Activated B cell treated with CpG ODN at 0.5 μM for 24 hours (primary cell): ENCODE measurements at regions not wholly inside any gene's neighbourhood (a gene's known extent, or its start where the extent isn't known, plus 50 kb on each side); places are given as distances from the start of the nearest gene placed in this dataset.

Experiments used
- ATAC-seq: fragments of 200-7000 bp; cut with Tn5 transposase; one replicate; pipeline ENCODE4 v1.10.0; 2021; ENCODE audit warnings: low read depth, mild to moderate bottlenecking, moderate library complexity
- CTCF ChIA-PET: fragments of 350-600 bp; sonication (Branson Sonifier 250); formaldehyde crosslinking; loops from one replicate; lab custom pipeline; 2021; ENCODE audit warnings: antibody characterized with exemption; lab: Charles Lee
- POLR2A ChIA-PET: fragments of 350-600 bp; sonication (Branson Sonifier 250); formaldehyde crosslinking; loops from one replicate; lab custom pipeline; 2021; ENCODE audit warnings: antibody characterized with exemption; lab: Charles Lee
- DNase-seq: peaks from one replicate; pipeline ENCODE4 v3.0.0; 2022
- H3K27ac Mint-ChIP-seq: one replicate; pipeline ENCODE4 v1.8.0; 2020; ENCODE audit warnings: mixed read lengths
- H3K27me3 Mint-ChIP-seq: one replicate; pipeline ENCODE4 v1.8.0; 2021; ENCODE audit warnings: mixed read lengths
- H3K36me3 Mint-ChIP-seq: one replicate; pipeline ENCODE4 v1.8.0; 2021; ENCODE audit warnings: low read depth, mixed read lengths
- H3K4me1 Mint-ChIP-seq: one replicate; pipeline ENCODE4 v1.8.0; 2021; ENCODE audit warnings: mixed read lengths
- H3K4me3 Mint-ChIP-seq: one replicate; pipeline ENCODE4 v1.8.0; 2020; ENCODE audit warnings: mild to moderate bottlenecking, mixed read lengths
- H3K9me3 Mint-ChIP-seq: one replicate; pipeline ENCODE4 v1.8.0; 2020; ENCODE audit warnings: mixed read lengths
- intact Hi-C: fragments of 100-400 bp; cut with micrococcal nuclease; formaldehyde crosslinking; loops from one replicate; pipeline ENCODE4 v1.15.1; 2024
- TF ChIP-seq, protein P1 (sequence below): fragments of 200-600 bp; IDR thresholded peaks from one replicate; pipeline ENCODE4 v1.8.0; 2022; ENCODE audit warnings: antibody characterized with exemption, mild to moderate bottlenecking

DNA sequence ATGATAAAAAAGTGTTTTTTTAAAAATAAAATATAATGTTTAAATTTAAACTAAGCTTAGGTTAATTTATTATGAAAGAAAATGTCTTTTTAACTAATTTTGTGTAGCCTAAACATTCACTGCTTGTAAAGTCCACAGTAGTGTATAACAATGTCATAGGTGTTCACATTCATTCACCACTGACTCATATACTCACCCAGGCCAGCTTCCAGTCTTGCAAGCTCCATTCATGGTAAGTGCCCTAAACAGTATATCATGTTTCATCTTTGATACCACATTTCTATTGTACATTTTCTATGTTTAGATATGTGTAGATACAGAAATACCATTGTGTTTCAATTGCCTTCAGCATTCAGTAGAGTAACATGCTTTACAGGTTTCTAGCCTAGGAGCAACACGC, 530.3 kb downstream of the EPHA5 start:
- DNase-seq (no peak), ATAC-seq (no peak)
- ChIA-PET CTCF (no interaction called here), POLR2A (no interaction called here)
- no peak overlapping the region for H3K27ac Mint-ChIP-seq
- no peaks in the 10 kb centered on the region for H3K4me1 Mint-ChIP-seq
- no peaks in the 10 kb centered on the region for H3K36me3 Mint-ChIP-seq
- TF ChIP-seq, protein P1, sequence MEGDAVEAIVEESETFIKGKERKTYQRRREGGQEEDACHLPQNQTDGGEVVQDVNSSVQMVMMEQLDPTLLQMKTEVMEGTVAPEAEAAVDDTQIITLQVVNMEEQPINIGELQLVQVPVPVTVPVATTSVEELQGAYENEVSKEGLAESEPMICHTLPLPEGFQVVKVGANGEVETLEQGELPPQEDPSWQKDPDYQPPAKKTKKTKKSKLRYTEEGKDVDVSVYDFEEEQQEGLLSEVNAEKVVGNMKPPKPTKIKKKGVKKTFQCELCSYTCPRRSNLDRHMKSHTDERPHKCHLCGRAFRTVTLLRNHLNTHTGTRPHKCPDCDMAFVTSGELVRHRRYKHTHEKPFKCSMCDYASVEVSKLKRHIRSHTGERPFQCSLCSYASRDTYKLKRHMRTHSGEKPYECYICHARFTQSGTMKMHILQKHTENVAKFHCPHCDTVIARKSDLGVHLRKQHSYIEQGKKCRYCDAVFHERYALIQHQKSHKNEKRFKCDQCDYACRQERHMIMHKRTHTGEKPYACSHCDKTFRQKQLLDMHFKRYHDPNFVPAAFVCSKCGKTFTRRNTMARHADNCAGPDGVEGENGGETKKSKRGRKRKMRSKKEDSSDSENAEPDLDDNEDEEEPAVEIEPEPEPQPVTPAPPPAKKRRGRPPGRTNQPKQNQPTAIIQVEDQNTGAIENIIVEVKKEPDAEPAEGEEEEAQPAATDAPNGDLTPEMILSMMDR: no peak
- peaks cover 23% of the 10 kb centered on the region for H3K9me3 Mint-ChIP-seq
- intact Hi-C loops: no loop called here
- no peak overlapping the region for H3K4me3 Mint-ChIP-seq
- H3K27me3 Mint-ChIP-seq: no peaks in the 10 kb centered on the region

DNA sequence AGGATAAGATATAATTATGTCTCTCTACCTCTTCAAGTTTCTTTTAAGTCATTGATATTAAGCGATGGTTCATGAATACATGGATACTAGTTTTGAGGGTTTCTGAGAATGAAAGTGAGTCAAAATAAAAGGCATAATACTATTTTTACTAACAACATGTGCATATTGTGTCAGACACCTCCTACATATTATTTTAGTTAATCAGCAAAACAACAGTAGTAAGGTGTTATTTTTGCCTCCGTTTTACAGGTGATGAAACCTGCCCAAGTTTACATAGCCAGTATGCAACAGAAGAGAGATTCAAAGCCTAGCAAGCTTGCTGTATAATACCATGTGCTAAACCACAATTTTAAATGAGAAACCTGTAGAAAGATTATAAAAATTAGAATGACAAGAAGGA, 544.1 kb downstream of the EPHA5 start:
- POLR2A ChIA-PET: no interaction called here

DNA sequence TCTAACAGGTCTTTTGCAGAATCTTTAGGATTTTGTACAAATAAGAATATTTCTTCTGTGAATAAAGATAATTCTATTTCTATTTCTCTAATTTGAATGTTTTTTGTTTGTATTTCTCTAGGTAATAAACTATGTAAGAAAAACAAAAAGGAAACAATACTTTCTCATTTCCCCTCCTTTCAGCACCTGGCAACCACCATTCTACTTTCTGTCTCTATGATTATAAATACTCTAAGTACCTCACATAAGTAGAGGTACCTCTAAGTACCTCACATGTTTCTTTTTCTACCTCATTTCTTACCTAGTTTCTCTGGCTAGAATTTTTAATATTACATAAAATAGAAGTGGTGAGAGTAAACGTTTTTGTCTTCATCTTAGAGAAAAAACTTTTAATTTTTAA, 550.0 kb downstream of the EPHA5 start:
- TF ChIP-seq, protein P1: no peak
- no peak for ATAC-seq
- DNase-seq: no peak
- Mint-ChIP-seq H3K9me3 (peaks cover 5% of the 10 kb centered on the region), H3K4me3 (no peak overlapping the region), H3K4me1 (no peaks in the 10 kb centered on the region), H3K36me3 (no peaks in the 10 kb centered on the region), H3K27me3 (no peaks in the 10 kb centered on the region), H3K27ac (no peak overlapping the region)
- CTCF ChIA-PET: no interaction called here
- POLR2A ChIA-PET: no interaction called here
- intact Hi-C loops: no loop called here

More for the DNA sequence above, 544.1 kb downstream of the EPHA5 start:
- no peak overlapping the region for H3K4me3 Mint-ChIP-seq
- TF ChIP-seq, protein P1: no peak
- H3K36me3 Mint-ChIP-seq: no peaks in the 10 kb centered on the region
- peaks cover 2% of the 10 kb centered on the region for H3K9me3 Mint-ChIP-seq
- H3K27ac Mint-ChIP-seq: no peak overlapping the region
- ATAC-seq (no peak), DNase-seq (no peak)
- CTCF ChIA-PET: no interaction called here
- H3K27me3 Mint-ChIP-seq: no peaks in the 10 kb centered on the region
- no peaks in the 10 kb centered on the region for H3K4me1 Mint-ChIP-seq
- intact Hi-C loops: no loop called here

DNA sequence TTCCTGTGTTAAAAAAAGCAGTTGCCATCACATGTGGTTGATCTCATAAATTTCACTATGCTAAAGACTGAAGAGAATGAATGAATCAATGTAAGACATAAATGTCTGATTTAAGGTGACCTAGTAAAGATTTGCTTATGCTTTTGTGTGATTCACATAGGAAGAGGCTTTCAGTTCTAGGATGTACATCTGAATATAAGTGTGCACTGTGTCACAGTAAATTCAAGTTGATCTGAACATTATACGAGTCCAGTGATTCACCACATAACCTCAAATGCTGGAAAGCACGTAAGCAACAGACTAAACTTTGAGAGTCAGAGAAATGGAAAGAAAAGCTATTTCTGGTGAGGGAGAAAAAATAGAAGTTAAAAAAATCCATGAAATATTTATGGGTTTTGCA, 567.9 kb downstream of the EPHA5 start:
- CTCF ChIA-PET: no interaction called here
- H3K4me3 Mint-ChIP-seq: no peak overlapping the region
- POLR2A ChIA-PET: no interaction called here
- no peaks in the 10 kb centered on the region for H3K27me3 Mint-ChIP-seq
- H3K36me3 Mint-ChIP-seq: no peaks in the 10 kb centered on the region
- H3K9me3 Mint-ChIP-seq: no peaks in the 10 kb centered on the region
- no peak for ATAC-seq
- no peaks in the 10 kb centered on the region for H3K4me1 Mint-ChIP-seq
- TF ChIP-seq, protein P1: no peak
- intact Hi-C loops: no loop called here
- no peak overlapping the region for H3K27ac Mint-ChIP-seq
- no peak for DNase-seq

DNA sequence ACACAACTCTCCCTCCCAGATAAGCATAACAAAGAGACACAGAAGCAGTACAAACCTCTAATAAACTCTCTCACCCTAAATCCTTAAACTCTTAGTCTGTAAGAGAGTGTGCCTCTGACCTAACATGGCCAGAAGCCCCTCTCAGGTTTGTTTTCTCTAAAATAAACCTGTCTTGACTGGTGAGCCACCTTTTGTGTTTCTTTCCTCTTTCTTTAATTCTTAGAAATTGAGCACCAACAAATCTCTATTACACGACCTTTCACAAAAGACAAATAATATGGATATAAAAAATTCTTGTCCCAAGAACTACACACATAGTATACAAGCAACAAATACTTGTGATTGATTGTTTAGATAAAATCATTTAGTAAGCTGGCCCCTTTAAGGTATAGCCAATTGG, 573.7 kb downstream of the EPHA5 start:
- H3K27me3 Mint-ChIP-seq: no peaks in the 10 kb centered on the region
- DNase-seq: no peak
- no peaks in the 10 kb centered on the region for H3K36me3 Mint-ChIP-seq
- no peak overlapping the region for H3K4me3 Mint-ChIP-seq
- no peaks in the 10 kb centered on the region for H3K4me1 Mint-ChIP-seq
- ChIA-PET CTCF (no interaction called here), POLR2A (no interaction called here)
- TF ChIP-seq, protein P1: no peak
- H3K27ac Mint-ChIP-seq: no peak overlapping the region
- intact Hi-C loops: no loop called here
- ATAC-seq: no peak
- H3K9me3 Mint-ChIP-seq: peaks cover 2% of the 10 kb centered on the region
